ENCODE measurements at regions not wholly inside any gene's neighbourhood (a gene's known extent, or its start where the extent isn't known, plus 50 kb on each side); places are given as distances from the start of the nearest gene placed in this dataset.
"Not testable (repeated sequence)": the region's sequence is repeated elsewhere in the genome, so short reads cannot be mapped to it uniquely, and the experiment has no call there.

DNA sequence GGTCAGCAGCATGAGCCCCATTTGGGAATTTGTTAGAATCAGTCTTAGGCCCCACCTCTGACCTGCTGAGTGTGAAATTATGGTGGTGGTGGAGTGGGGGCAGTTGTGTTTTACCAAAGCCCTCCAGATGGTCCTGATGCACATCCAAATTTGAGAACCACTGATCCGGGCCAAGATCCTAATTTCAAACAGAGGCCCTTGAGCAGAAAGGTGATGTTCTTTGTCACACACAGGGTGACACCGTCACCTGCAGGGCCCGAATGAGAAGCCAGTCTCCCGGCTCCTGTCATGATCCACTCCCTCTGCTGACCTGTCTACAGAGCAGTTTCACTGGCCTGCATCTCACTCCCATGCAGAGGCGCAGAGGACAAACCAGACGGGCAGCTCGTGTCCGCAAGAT lies 129.9 kb downstream of the TRIM43 start:
- H3K9me3 ChIP-seq: no peaks in the 10 kb centered on the region
- ATAC-seq (no peak), DNase-seq (ENCODE audit: low read depth in 1 of 2, low spot score in 1 of 2) (no peak), FAIRE-seq (no peak)
- no peak overlapping the region for H3K4me2 ChIP-seq
- 74% methylated on average over 8 of the region's 8 CpGs for WGBS (ENCODE audit: missing lambda C conversion rate)
- POLR2A ChIA-PET: no interaction called here
- TF ChIP-seq TFCP2L1 (CRISPR knock-in tag; IDR thresholded peaks at IDR 0.05) (no peak), CHD4 (IDR thresholded peaks at IDR 0.05; ENCODE audit: borderline replicate concordance) (no peak), KDM5A (IDR thresholded peaks at IDR 0.05) (no peak), HOXB13 (CRISPR knock-in tag; IDR thresholded peaks at IDR 0.05; ENCODE audit: low read depth) (no peak), FOXS1 (CRISPR knock-in tag; IDR thresholded peaks at IDR 0.05) (no peak), CEBPB (IDR thresholded peaks at IDR 0.05) (no peak), BHLHE40 (IDR thresholded peaks at IDR 0.05; ENCODE audit: low read depth, low read length) (no peak), JUN (IDR thresholded peaks at IDR 0.05) (no peak), NPAS2 (CRISPR knock-in tag; IDR thresholded peaks at IDR 0.05; ENCODE audit: borderline replicate concordance) (no peak), HEYL (CRISPR knock-in tag; IDR thresholded peaks at IDR 0.05) (no peak), SREBF2 (IDR thresholded peaks at IDR 0.05) (no peak), EHMT2 (IDR thresholded peaks at IDR 0.05; ENCODE audit: low read depth) (no peak), HOXA7 (CRISPR knock-in tag; IDR thresholded peaks at IDR 0.05) (no peak), MAX (IDR thresholded peaks at IDR 0.05) (no peak)
- TF ChIP-seq, protein P1, sequence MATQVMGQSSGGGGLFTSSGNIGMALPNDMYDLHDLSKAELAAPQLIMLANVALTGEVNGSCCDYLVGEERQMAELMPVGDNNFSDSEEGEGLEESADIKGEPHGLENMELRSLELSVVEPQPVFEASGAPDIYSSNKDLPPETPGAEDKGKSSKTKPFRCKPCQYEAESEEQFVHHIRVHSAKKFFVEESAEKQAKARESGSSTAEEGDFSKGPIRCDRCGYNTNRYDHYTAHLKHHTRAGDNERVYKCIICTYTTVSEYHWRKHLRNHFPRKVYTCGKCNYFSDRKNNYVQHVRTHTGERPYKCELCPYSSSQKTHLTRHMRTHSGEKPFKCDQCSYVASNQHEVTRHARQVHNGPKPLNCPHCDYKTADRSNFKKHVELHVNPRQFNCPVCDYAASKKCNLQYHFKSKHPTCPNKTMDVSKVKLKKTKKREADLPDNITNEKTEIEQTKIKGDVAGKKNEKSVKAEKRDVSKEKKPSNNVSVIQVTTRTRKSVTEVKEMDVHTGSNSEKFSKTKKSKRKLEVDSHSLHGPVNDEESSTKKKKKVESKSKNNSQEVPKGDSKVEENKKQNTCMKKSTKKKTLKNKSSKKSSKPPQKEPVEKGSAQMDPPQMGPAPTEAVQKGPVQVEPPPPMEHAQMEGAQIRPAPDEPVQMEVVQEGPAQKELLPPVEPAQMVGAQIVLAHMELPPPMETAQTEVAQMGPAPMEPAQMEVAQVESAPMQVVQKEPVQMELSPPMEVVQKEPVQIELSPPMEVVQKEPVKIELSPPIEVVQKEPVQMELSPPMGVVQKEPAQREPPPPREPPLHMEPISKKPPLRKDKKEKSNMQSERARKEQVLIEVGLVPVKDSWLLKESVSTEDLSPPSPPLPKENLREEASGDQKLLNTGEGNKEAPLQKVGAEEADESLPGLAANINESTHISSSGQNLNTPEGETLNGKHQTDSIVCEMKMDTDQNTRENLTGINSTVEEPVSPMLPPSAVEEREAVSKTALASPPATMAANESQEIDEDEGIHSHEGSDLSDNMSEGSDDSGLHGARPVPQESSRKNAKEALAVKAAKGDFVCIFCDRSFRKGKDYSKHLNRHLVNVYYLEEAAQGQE (IDR thresholded peaks at IDR 0.05): no peak
- TF ChIP-seq, protein P2, sequence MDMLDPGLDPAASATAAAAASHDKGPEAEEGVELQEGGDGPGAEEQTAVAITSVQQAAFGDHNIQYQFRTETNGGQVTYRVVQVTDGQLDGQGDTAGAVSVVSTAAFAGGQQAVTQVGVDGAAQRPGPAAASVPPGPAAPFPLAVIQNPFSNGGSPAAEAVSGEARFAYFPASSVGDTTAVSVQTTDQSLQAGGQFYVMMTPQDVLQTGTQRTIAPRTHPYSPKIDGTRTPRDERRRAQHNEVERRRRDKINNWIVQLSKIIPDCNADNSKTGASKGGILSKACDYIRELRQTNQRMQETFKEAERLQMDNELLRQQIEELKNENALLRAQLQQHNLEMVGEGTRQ (IDR thresholded peaks at IDR 0.05): no peak
- TF ChIP-seq, protein P3, sequence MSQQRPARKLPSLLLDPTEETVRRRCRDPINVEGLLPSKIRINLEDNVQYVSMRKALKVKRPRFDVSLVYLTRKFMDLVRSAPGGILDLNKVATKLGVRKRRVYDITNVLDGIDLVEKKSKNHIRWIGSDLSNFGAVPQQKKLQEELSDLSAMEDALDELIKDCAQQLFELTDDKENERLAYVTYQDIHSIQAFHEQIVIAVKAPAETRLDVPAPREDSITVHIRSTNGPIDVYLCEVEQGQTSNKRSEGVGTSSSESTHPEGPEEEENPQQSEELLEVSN (IDR thresholded peaks at IDR 0.05; ENCODE audit: borderline replicate concordance, low read depth): no peak
- TF ChIP-seq, protein P4, sequence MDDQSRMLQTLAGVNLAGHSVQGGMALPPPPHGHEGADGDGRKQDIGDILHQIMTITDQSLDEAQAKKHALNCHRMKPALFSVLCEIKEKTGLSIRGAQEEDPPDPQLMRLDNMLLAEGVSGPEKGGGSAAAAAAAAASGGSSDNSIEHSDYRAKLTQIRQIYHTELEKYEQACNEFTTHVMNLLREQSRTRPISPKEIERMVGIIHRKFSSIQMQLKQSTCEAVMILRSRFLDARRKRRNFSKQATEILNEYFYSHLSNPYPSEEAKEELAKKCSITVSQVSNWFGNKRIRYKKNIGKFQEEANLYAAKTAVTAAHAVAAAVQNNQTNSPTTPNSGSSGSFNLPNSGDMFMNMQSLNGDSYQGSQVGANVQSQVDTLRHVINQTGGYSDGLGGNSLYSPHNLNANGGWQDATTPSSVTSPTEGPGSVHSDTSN (IDR thresholded peaks at IDR 0.05): no peak
- no peak overlapping the region for H3K27ac ChIP-seq
- CTCF ChIA-PET: no interaction called here
- H3K4me3 ChIP-seq: no peak overlapping the region
- H3K4me1 ChIP-seq: no peaks in the 10 kb centered on the region

- POLR2A ChIA-PET: no interaction called here
- H3K4me2 ChIP-seq: no peak overlapping the region
- 51% methylated on average over 11 of the region's 11 CpGs for WGBS (ENCODE audit: missing lambda C conversion rate)
- H3K4me1 ChIP-seq: no peaks in the 10 kb centered on the region
- TF ChIP-seq KDM1A (IDR thresholded peaks at IDR 0.05; ENCODE audit: low read depth): no peak
- no peak for TF ChIP-seq RFX5 (IDR thresholded peaks at IDR 0.05)
- TF ChIP-seq EHMT2 (IDR thresholded peaks at IDR 0.05; ENCODE audit: low read depth): no peak
- TF ChIP-seq FOSL2 (IDR thresholded peaks at IDR 0.05): no peak
- TF ChIP-seq FOSL2 (CRISPR knock-in tag; IDR thresholded peaks at IDR 0.05): no peak
- TF ChIP-seq POLR2A (IDR thresholded peaks at IDR 0.05; ENCODE audit: low read length): no peak
- TF ChIP-seq, protein P5, sequence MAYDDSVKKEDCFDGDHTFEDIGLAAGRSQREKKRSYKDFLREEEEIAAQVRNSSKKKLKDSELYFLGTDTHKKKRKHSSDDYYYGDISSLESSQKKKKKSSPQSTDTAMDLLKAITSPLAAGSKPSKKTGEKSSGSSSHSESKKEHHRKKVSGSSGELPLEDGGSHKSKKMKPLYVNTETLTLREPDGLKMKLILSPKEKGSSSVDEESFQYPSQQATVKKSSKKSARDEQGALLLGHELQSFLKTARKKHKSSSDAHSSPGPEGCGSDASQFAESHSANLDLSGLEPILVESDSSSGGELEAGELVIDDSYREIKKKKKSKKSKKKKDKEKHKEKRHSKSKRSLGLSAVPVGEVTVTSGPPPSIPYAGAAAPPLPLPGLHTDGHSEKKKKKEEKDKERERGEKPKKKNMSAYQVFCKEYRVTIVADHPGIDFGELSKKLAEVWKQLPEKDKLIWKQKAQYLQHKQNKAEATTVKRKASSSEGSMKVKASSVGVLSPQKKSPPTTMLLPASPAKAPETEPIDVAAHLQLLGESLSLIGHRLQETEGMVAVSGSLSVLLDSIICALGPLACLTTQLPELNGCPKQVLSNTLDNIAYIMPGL (CRISPR knock-in tag; IDR thresholded peaks at IDR 0.05; ENCODE audit: borderline replicate concordance): no peak
- no peak for TF ChIP-seq NFE2L2 (conservative IDR thresholded peaks at IDR 0.05; ENCODE audit: low read length)
- TF ChIP-seq ELK1 (IDR thresholded peaks at IDR 0.05; ENCODE audit: low read depth, low read length): no peak
- no peak for TF ChIP-seq TP53 (CRISPR knock-in tag; IDR thresholded peaks at IDR 0.05)
- H3K27ac ChIP-seq: no peak overlapping the region
- FAIRE-seq (no peak), ATAC-seq (no peak), DNase-seq (ENCODE audit: low read depth in 1 of 2, low spot score in 1 of 2) (no peak)
- CTCF ChIA-PET: no interaction called here
- no peak overlapping the region for H3K4me3 ChIP-seq
- no peaks in the 10 kb centered on the region for H3K9me3 ChIP-seq
These were observed 130.4 kb downstream of the TRIM43 start for GRCh38 chr2:95722131-95722697.

DNA sequence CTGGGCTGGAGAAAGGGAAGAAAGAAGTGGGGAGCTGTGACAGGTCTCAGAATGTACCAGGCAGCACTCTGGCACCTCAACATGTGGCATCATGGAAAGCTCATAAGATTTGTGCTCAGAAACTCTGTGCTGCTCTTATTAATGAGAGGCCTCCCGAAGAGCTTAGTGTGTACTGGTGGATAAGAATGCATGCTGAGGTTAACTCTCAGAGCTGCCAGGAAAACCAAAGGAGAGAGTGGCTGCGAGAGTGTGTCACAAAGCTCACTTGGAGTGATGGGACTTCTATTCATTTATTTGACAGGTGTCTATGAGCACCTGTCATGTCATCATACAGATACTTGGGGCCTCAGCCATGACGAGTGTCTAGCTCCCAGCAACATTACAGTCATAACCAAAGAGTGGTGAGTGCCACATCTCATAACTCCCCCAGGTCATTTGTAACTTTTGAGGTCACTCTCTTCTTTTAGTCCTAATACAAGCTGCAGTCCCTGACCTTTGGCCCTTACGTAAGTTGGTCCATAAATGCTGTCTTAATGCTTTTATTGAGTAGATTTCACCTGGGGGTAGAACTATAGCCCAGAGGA lies 131.9 kb downstream of the TRIM43 start:
- CTCF ChIA-PET: interaction anchor here (1.0 kb wide), 1 partner anchor 335 kb away, joined by 4 read pairs; no protein-coding TSS in a partner anchor
- H3K4me3 ChIP-seq; H3K4me1 ChIP-seq; H3K9me3 ChIP-seq; H3K27ac ChIP-seq; ATAC-seq; FAIRE-seq; H3K4me2 ChIP-seq; POLR2A ChIA-PET; DNase-seq (ENCODE audit: low read depth in 1 of 2, low spot score in 1 of 2): not testable (repeated sequence)
- WGBS (ENCODE audit: missing lambda C conversion rate): 28% methylated on average over 4 of the region's 4 CpGs
